HUES64 (cell line): ENCODE measurements at regions not wholly inside any gene's neighbourhood (a gene's known extent, or its start where the extent isn't known, plus 50 kb on each side); places are given as distances from the start of the nearest gene placed in this dataset.

ENCODE experiments used
- H3K27ac ChIP-seq: 2 replicates; pipeline ENCODE4 v1.7.0; 2013; ENCODE audit warnings: low read depth, low read length, inconsistent platforms
- H3K27me3 ChIP-seq: 2 replicates; pipeline ENCODE4 v1.6.1; 2013; ENCODE audit warnings: mild to moderate bottlenecking, low read length; ENCODE audit not compliant: insufficient read depth
- H3K36me3 ChIP-seq: 2 replicates; pipeline ENCODE4 v1.6.1; 2013; ENCODE audit warnings: mild to moderate bottlenecking, low read length; ENCODE audit not compliant: insufficient read depth
- H3K4me1 ChIP-seq: 2 replicates; pipeline ENCODE4 v1.6.1; 2013; ENCODE audit warnings: mild to moderate bottlenecking, low read length, moderate library complexity; ENCODE audit not compliant: insufficient read depth
- H3K4me3 ChIP-seq: 2 replicates; pipeline ENCODE4 v1.5.1; 2013; ENCODE audit warnings: mild to moderate bottlenecking, low read length, moderate library complexity
- H3K9ac ChIP-seq: 2 replicates; pipeline ENCODE4 v1.6.1; 2013; ENCODE audit warnings: mild to moderate bottlenecking, low read depth, low read length
- H3K9me3 ChIP-seq: 2 replicates; pipeline ENCODE4 v1.6.1; 2013; ENCODE audit warnings: low read depth, low read length; ENCODE audit not compliant: insufficient read depth
- WGBS: fragments of 150-250, 120-280 bp; methylation state at CpG from one replicate; pipeline ENCODE4 v1.1.7; 2013; ENCODE audit warnings: missing lambda C conversion rate; 5-methylcytosine and 5-hydroxymethylcytosine counted together

DNA sequence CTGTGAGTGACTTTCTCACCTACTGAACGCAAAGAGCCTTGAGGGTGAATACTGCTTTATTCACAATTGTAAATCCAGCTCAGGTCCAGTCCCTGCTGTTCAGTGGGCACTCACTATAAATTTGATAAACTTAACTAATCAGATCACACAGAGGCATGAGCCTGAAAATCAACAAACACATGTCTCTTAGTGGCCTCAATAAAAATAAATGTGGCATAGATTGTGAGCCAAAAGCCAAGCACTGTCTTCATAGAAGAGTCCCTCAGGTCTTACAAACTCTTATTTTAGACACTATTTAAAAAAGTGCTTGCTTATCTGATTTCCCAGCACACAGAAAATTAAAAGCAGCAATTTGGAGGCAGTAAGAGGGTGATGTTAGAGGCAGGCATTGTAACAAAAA lies 957.7 kb downstream of the SLITRK5 start:
- Histone ChIP-seq H3K4me3 (no peak overlapping the region), H3K27me3 (no peaks in the 10 kb centered on the region), H3K4me1 (no peaks in the 10 kb centered on the region), H3K36me3 (no peaks in the 10 kb centered on the region), H3K9me3 (peaks cover 4% of the 10 kb centered on the region; the same call in 1 of the 2 replicates), H3K9ac (no peak overlapping the region), H3K27ac (no peak overlapping the region)
- no CpG with 5 or more reads among the region's 1 CpG for WGBS

DNA sequence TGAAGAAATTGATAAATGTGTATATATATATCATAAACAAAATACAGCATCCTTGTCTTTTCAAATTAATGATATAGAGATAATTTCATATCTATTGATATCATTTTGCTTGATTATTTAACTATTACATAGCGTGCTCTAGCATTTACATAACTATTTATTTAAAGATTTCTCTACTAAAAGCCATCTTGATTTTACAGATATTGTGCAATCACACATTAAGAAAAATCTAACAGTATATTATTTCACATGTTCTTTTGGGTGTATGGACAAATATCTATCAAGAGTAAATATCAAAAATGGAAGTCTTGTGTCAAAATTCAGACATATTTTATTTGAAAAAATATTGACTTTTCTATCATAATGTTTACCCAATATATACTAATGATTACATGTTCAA lies 966.8 kb downstream of the SLITRK5 start:
- H3K36me3 ChIP-seq, result no peaks in the 10 kb centered on the region
- no peak overlapping the region for H3K4me3 ChIP-seq
- no CpG with 5 or more reads among the region's 1 CpG for WGBS

DNA sequence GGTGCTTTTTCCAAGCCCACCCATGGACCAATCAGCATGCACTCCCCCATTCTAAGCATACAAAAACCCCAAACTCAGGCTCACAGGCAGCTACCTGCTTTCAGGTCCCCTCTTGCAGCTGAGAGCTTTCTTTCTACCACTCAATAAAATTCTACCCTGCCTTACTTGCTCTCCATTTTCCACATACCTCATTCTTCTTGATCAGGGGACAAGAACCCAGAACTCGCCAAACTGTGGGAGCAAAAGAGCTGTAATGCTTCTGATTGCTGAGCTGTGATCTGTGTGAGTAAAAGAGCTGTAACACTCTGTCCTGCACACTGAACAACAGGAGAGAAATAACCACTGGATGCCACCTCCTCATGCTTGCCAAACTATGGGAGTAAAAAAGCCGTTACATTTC lies 972.1 kb downstream of the SLITRK5 start:
- H3K4me1 ChIP-seq, result no peaks in the 10 kb centered on the region
- no peak overlapping the region for H3K4me3 ChIP-seq
- H3K27me3 ChIP-seq, result no peaks in the 10 kb centered on the region
- WGBS, result 87% methylated on average over 2 of the region's 2 CpGs
- no peaks in the 10 kb centered on the region for H3K36me3 ChIP-seq
- H3K27ac ChIP-seq, result no peak overlapping the region
- H3K9ac ChIP-seq, result no peak overlapping the region
- peaks cover 31% of the 10 kb centered on the region for H3K9me3 ChIP-seq

More for the DNA sequence above, 966.8 kb downstream of the SLITRK5 start:
- Histone ChIP-seq H3K9ac (no peak overlapping the region), H3K9me3 (peaks cover 10% of the 10 kb centered on the region), H3K27me3 (no peaks in the 10 kb centered on the region), H3K4me1 (no peaks in the 10 kb centered on the region), H3K27ac (no peak overlapping the region)

DNA sequence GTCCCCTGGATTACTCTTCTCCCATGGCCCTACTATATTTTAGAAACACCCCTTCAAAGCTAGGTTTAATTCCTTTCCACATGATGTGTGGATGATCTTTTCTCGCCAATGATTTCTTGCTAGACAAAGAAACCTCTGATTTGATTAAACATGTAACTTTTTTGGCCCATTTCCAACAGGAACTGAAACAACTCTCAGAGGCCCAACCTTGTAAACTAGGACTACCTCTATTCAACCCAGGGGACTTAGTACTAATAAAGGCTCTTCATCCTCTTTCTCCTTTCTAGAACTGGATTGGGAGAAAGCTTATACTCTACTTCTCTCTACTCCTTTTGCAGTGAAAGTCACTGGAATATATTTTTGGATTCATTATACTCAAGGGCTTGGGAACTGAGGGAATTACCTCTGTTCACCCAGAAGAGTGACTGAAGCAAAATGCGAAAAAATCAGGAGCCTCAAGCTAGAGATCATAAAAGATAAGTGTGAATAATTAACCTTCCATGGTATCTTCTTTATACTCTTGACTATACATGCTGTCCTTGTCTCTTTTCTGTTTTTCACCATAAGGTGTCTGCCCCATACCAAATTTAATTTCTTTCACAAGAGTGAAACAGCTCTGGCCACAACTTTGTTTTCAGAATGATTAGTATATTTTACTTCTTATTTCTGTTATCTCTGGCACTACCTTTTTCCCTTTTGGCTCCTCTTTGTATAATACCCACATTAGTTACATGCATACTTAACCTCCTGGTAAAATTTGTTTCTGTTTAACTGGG lies 977.6 kb downstream of the SLITRK5 start:
- H3K9me3 ChIP-seq, result peaks cover 12% of the 10 kb centered on the region
- H3K27me3 ChIP-seq, result no peaks in the 10 kb centered on the region
- no peak overlapping the region for H3K27ac ChIP-seq
- no peaks in the 10 kb centered on the region for H3K36me3 ChIP-seq
- H3K4me1 ChIP-seq, result no peaks in the 10 kb centered on the region
- H3K4me3 ChIP-seq, result no peak overlapping the region
- 48% methylated on average over 2 of the region's 2 CpGs for WGBS
- H3K9ac ChIP-seq, result no peak overlapping the region

DNA sequence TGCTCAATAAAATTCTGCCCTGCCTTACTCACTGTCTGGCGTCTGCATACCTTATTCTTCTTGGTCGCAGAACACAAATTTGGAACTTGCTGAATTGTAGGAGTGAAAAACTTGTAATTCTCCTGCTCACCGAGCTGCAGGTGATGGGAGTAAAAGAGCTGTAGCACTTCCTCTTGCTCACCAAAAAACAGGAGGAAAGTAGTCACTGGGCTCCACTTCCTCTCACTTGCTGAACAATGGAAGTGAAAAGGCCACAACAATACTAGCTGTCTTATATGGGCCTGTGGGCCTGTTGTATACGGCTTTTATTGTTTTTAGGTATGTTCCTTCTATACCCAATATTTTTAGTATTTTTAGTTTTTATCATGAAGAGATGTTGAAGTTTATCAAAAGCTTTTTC lies 978.7 kb downstream of the SLITRK5 start:
- WGBS, result 85% methylated on average over 3 of the region's 4 CpGs
- Histone ChIP-seq H3K36me3 (no peaks in the 10 kb centered on the region), H3K9me3 (0 out of 2 replicates have a peak, but pooled peaks cover 4% of the 10 kb centered on the region), H3K27ac (no peak overlapping the region), H3K27me3 (no peaks in the 10 kb centered on the region), H3K9ac (no peak overlapping the region), H3K4me3 (no peak overlapping the region), H3K4me1 (no peaks in the 10 kb centered on the region)

DNA sequence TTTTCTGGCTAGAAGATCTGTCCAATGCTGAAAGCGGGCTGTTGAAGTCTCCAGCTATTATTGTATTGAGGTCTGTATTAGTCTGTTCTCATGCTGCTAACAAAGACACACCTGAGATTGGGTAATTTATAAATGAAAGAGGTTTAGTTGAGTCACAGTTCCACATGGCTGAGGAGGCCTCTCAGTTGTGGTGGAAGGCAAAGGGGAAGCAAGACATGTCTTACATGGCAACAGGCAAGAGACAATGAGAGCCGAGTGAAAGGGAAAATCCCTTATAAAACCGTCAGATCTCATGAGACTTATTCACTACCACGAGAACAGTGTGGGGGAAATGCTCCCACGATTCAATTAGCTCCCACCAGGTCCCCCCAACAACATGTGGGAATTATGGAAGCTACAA lies 980.4 kb downstream of the SLITRK5 start:
- no peaks in the 10 kb centered on the region for H3K36me3 ChIP-seq

DNA sequence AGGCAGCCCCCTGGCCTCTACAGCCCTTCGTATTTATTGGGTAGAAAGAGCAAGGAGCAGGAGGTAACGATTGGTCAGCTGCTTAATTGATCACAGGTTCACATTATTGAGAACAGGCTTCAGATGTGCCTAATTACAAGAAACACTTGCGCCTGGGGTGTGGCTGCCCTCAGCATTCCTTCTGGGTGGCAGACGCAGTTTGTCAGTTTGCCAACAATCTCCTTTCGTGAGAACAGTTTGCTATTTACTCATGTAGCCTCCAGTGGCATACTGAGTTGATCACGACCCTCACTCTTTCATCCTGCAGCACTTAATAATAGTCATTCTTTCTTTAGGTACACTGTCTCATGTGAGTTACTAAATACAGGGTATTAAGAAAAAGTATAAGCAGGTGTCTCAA lies 985.6 kb downstream of the SLITRK5 start:
- Histone ChIP-seq H3K27ac (no peak overlapping the region), H3K9ac (no peak overlapping the region), H3K4me1 (no peaks in the 10 kb centered on the region), H3K36me3 (no peaks in the 10 kb centered on the region), H3K27me3 (no peaks in the 10 kb centered on the region), H3K4me3 (no peak overlapping the region), H3K9me3 (no peaks in the 10 kb centered on the region)
- 92% methylated on average over 6 of the region's 6 CpGs for WGBS

More for the DNA sequence above, 980.4 kb downstream of the SLITRK5 start:
- Histone ChIP-seq H3K9me3 (0 out of 2 replicates have a peak, but pooled peaks cover 2% of the 10 kb centered on the region), H3K4me1 (no peaks in the 10 kb centered on the region), H3K4me3 (no peak overlapping the region), H3K27ac (no peak overlapping the region), H3K27me3 (no peaks in the 10 kb centered on the region), H3K9ac (no peak overlapping the region)
- 95% methylated on average over 4 of the region's 5 CpGs for WGBS

DNA sequence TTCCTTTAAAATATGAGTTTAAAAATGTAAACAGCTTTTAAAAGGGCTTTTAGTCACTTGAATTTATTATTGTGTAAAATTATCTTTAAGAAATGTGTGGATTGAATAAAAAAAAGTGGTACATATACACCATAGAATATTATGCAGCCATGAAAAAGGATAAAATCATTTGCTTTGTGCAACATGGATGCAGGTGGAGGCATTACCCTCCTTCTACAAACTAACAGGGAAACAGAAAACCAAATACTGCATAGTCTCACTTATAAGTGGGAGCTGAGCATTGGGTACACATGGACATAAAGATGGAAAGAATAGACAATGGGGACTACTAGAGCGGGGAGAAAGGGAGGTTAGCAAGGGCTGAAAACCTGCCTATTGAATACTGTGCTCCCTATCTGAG lies 999.3 kb downstream of the SLITRK5 start:
- Histone ChIP-seq H3K27me3 (no peaks in the 10 kb centered on the region), H3K4me1 (no peaks in the 10 kb centered on the region), H3K9ac (no peak overlapping the region), H3K27ac (no peak overlapping the region), H3K36me3 (no peaks in the 10 kb centered on the region), H3K9me3 (no peaks in the 10 kb centered on the region), H3K4me3 (no peak overlapping the region)
- 100% methylated on average over 1 of the region's 1 CpG for WGBS

DNA sequence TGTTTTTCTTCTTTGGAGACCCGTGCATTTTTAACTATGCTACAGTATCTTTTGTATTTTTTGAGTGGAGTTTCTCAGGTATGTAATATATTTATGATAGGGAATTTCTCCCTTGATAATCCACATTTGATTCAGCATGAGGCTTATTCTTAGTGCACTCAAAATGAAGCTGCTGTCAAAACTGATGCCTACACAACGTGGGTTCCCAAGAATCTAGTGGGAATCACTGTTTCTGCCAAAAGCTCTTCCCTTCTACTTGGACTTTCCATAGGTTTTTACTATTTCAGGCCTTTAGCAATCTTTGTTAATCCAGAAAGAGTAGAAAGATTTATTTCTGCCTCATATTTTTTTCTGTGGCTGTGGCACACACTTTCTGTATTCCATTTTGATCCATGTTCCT lies 1003.7 kb downstream of the SLITRK5 start:
- Histone ChIP-seq H3K9ac (no peak overlapping the region), H3K4me1 (no peaks in the 10 kb centered on the region), H3K4me3 (no peak overlapping the region), H3K27ac (no peak overlapping the region), H3K9me3 (no peaks in the 10 kb centered on the region), H3K27me3 (no peaks in the 10 kb centered on the region), H3K36me3 (no peaks in the 10 kb centered on the region)
- 94% methylated on average over 2 of the region's 2 CpGs for WGBS

DNA sequence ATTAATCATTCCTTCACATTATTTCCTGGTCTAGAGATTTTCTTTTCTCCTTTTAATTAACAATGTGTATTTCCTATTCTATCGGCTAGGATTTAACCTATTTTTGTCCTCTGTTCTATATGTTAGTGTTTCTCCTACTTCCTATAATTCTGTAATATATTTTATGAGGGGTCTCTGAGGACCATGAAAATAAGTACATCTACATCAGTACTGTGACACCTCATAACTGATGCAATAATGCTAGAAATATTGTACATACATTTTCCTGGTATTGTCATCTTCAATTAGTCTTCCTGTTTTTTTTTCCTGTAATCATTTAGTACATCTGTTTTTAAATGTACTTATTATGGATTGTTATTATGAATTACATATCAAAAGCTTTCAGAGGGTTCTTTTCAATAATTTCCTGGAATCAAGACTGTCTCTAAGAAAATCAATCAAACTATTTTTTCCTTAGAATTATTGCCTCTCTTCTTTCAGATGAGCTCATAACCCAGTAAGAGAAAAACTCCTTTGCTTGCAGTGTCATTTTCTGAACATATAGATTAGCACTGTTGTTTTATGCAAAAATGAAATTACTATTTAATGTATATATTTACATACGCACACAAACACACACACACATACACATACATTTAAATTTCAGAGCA lies 1004.3 kb downstream of the SLITRK5 start:
- Histone ChIP-seq H3K27me3 (no peaks in the 10 kb centered on the region), H3K9ac (no peak overlapping the region), H3K4me3 (no peak overlapping the region), H3K9me3 (no peaks in the 10 kb centered on the region), H3K27ac (no peak overlapping the region), H3K4me1 (no peaks in the 10 kb centered on the region), H3K36me3 (no peaks in the 10 kb centered on the region)
- WGBS, result 100% methylated on average over 1 of the region's 2 CpGs

DNA sequence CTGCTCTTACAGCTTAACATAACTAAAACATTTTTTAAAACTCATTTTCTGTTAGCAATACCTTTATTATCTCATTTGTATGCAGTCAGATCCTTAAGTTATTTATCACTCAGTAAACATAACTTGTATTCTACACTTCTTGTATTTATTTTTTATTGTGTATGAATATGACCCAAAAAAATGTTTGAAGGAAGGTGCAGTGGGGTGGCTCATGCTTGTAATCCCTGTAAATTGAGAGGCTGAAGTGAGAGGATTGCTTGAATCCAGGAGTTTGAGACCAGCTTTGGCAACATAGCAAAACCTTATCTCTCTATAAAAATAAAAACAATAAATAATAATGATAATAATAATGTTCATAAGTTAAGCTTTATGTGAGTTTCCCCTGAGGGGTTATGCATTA lies 1004.8 kb downstream of the SLITRK5 start:
- no peaks in the 10 kb centered on the region for H3K9me3 ChIP-seq
- H3K27me3 ChIP-seq, result no peaks in the 10 kb centered on the region
- H3K9ac ChIP-seq, result no peak overlapping the region
- H3K4me1 ChIP-seq, result no peaks in the 10 kb centered on the region
- H3K36me3 ChIP-seq, result no peaks in the 10 kb centered on the region
- no peak overlapping the region for H3K27ac ChIP-seq
- H3K4me3 ChIP-seq, result no peak overlapping the region
